A549 (cell line): ENCODE measurements at regions not wholly inside any gene's neighbourhood (a gene's known extent, or its start where the extent isn't known, plus 50 kb on each side); places are given as distances from the start of the nearest gene placed in this dataset.

ENCODE experiments used
- POLR2AphosphoS2 ChIP-seq: conservative IDR thresholded peaks from 2 replicates; pipeline ENCODE4 v1.6.1; 2012; ENCODE audit warnings: low read length, improper control_type of control experiment, inconsistent platforms
- RCOR1 ChIP-seq: fragments of 150-350 bp; IDR thresholded peaks from 2 replicates; pipeline ENCODE4 v1.6.1; 2014; ENCODE audit warnings: antibody characterized with exemption, low read length, low read depth

DNA sequence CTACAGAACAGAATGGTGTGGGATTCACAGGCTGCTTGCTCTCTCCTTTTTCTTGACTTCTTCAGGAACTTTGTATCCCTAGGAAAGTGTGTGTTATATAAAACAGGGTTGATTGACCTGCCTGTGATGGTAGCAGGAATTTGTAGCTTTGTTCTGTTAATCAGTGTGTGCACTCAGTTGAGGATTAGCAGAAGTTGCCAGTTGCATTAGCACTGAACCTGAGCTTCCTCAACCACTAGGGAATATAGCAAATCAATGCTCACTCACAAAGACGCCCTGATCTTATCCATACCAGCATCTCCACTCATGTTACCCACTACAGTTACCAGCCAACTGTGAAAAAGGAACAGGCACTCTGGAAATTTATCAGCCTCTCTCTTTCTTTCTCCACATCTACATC lies 319.1 kb upstream of the EMCN start:
- TF ChIP-seq POLR2AphosphoS2: no peak
- no peak for TF ChIP-seq RCOR1
